B cell (primary cell): ENCODE measurements at regions not wholly inside any gene's neighbourhood (a gene's known extent, or its start where the extent isn't known, plus 50 kb on each side); places are given as distances from the start of the nearest gene placed in this dataset.

Experiments used
- ATAC-seq: fragments of 200-7000 bp; cut with Tn5 transposase; one replicate; pipeline ENCODE4 v1.10.0; 2021; ENCODE audit warnings: low read depth, mild to moderate bottlenecking, moderate number of reproducible peaks, moderate library complexity
- CTCF ChIA-PET: fragments of 350-600 bp; sonication (Branson Sonifier 250); formaldehyde crosslinking; loops from one replicate; lab custom pipeline; 2021; ENCODE audit warnings: antibody characterized with exemption, inconsistent platforms; lab: Charles Lee
- POLR2A ChIA-PET: fragments of 350-600 bp; sonication (Branson Sonifier 250); formaldehyde crosslinking; loops from one replicate; lab custom pipeline; 2021; ENCODE audit warnings: antibody characterized with exemption; lab: Charles Lee
- DNase-seq: peaks from one replicate; pipeline ENCODE4 v3.0.0; 2013
- H2AFZ ChIP-seq: 2 replicates; pipeline ENCODE4 v1.6.1; 2012; ENCODE audit warnings: mild to moderate bottlenecking, low read depth, low read length; ENCODE audit not compliant: insufficient read depth, poor library complexity, severe bottlenecking
- H3K27ac ChIP-seq, 2 donors: 1 replicate in 1 of 2; 2 replicates in 1 of 2; pipeline ENCODE4 v1.5.1; 2012 to 2013; ENCODE audit warnings: low read length in 2 of 2, mild to moderate bottlenecking in 2 of 2, moderate library complexity in 1 of 2
- H3K27me3 ChIP-seq, 4 experiments: fragments of 200-600 bp in 1 of 4; sonication (generic) in 1 of 4; replicated peaks in 1 of 4; 1 replicate in 2 of 4; 2 replicates in 2 of 4; pipeline versions ENCODE4 v1.6.1 to v1.7.0; 2013 to 2016; ENCODE audit warnings: low read length in 3 of 4, mild to moderate bottlenecking in 2 of 4, mixed read lengths in 1 of 4, moderate library complexity in 1 of 4; ENCODE audit not compliant: insufficient read depth in 4 of 4, control insufficient read depth in 3 of 4; ENCODE audit errors: control extremely low read depth in 1 of 4
- H3K36me3 ChIP-seq, 2 experiments: replicated peaks in 1 of 2; 1 replicate in 1 of 2; 2 replicates in 1 of 2; pipeline versions ENCODE4 v1.6.1 to v1.7.1; 2013; ENCODE audit warnings: low read length in 1 of 2; ENCODE audit not compliant: insufficient read depth in 2 of 2, control insufficient read depth in 1 of 2; ENCODE audit errors: control extremely low read depth in 1 of 2, extremely low read depth in 1 of 2
- H3K4me1 ChIP-seq, 2 donors: fragments of 200-600 bp in 1 of 2; sonication (generic) in 1 of 2; 1 replicate in 1 of 2; 2 replicates in 1 of 2; pipeline versions ENCODE4 v1.5.1 to v1.6.1; 2013 to 2017; ENCODE audit warnings: low read length in 2 of 2; ENCODE audit not compliant: control insufficient read depth in 2 of 2, insufficient read depth in 2 of 2
- H3K4me2 ChIP-seq: replicated peaks from 2 replicates; pipeline ENCODE3; 2012; ENCODE audit warnings: mild to moderate bottlenecking, low read depth, low read length; ENCODE audit not compliant: poor library complexity, severe bottlenecking
- H3K4me3 ChIP-seq, 5 experiments: fragments of 200-600 bp in 1 of 5; sonication (generic) in 1 of 5; 1 replicate in 3 of 5; 2 replicates in 2 of 5; pipeline versions ENCODE4 v1.5.1 to v1.7.0; 2011 to 2016; ENCODE audit warnings: low read length in 4 of 5, mild to moderate bottlenecking in 4 of 5, low read depth in 2 of 5, control low read depth in 1 of 5, moderate library complexity in 1 of 5; ENCODE audit not compliant: insufficient read depth in 1 of 5; ENCODE audit errors: control extremely low read depth in 1 of 5, extremely low read depth in 1 of 5
- H3K79me2 ChIP-seq: fragments of 200-600 bp; sonication (generic); one replicate; pipeline ENCODE4 v1.6.0; 2016; ENCODE audit warnings: low read length; ENCODE audit not compliant: control insufficient read depth, insufficient read depth
- H3K9ac ChIP-seq: fragments of 200-600 bp; sonication (generic); 2 replicates; pipeline ENCODE4 v1.6.1; 2017; ENCODE audit warnings: mild to moderate bottlenecking, low read length, moderate library complexity
- H3K9me3 ChIP-seq, 3 donors: one replicate each; pipeline versions ENCODE4 v1.6.1 to v1.7.1; 2013; ENCODE audit warnings: low read length in 2 of 3; ENCODE audit not compliant: control insufficient read depth in 2 of 3, insufficient read depth in 1 of 3; ENCODE audit errors: control extremely low read depth in 1 of 3
- H4K20me1 ChIP-seq: 2 replicates; pipeline ENCODE4 v1.6.0; 2012; ENCODE audit warnings: mild to moderate bottlenecking, low read length; ENCODE audit not compliant: insufficient read depth, control insufficient read depth, poor library complexity, severe bottlenecking
- H3K27ac Mint-ChIP-seq: one replicate; pipeline ENCODE4 v1.8.0; 2021; ENCODE audit warnings: mixed read lengths
- H3K27me3 Mint-ChIP-seq: one replicate; pipeline ENCODE4 v1.8.0; 2021; ENCODE audit warnings: mixed read lengths
- H3K4me1 Mint-ChIP-seq: one replicate; pipeline ENCODE4 v1.8.0; 2021; ENCODE audit warnings: mixed read lengths
- H3K4me3 Mint-ChIP-seq: one replicate; pipeline ENCODE4 v1.8.0; 2021; ENCODE audit warnings: mixed read lengths
- H3K9me3 Mint-ChIP-seq: one replicate; pipeline ENCODE4 v1.8.0; 2022; ENCODE audit warnings: mixed read lengths; ENCODE audit not compliant: insufficient read depth
- CTCF ChIP-seq: fragments of 200-600 bp; IDR thresholded peaks from one replicate; pipeline ENCODE4 v1.8.0; 2022; ENCODE audit warnings: antibody characterized with exemption, mild to moderate bottlenecking
- EZH2 ChIP-seq: IDR thresholded peaks from 2 replicates; pipeline ENCODE4 v1.6.1; 2012; ENCODE audit warnings: borderline replicate concordance, low read depth, mild to moderate bottlenecking, moderate library complexity, low read length; ENCODE audit not compliant: insufficient read depth, poor library complexity, severe bottlenecking
- whole genome bisulfite sequencing: methylation state at CpG from one replicate; pipeline ENCODE4 v1.1.5; 2013; ENCODE audit warnings: missing lambda C conversion rate; ENCODE audit not compliant: insufficient coverage; 5-methylcytosine and 5-hydroxymethylcytosine counted together
- intact Hi-C: fragments of 100-400 bp; cut with micrococcal nuclease; formaldehyde crosslinking; loops from one replicate; pipeline ENCODE4 v1.10.0; 2022

DNA sequence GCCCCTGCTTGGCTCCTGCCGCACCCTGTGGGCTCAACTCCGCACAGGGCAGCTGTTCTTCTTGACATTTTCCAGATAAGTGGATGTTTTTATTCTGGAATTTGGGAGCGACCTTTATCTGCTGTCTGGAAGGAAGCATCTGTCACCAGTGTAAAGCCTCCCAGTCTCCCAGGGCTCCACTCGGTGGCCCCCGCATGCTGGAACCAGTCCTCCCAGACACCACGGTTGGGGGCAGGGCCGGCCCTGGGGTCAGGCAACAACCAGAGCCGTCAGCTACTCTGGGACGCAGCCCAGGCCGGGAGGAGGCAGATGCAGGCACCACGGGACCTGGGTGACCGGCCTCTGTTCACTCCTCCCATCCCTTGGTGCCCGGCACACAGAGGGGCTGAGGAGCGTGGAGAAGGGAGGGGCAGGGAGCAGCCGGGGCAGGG lies 92.8 kb upstream of the ADAMTS2 start:
- Histone ChIP-seq H3K4me2 (no peak overlapping the region), H3K9ac (no peak overlapping the region), H3K79me2 (no peaks in the 10 kb centered on the region), H2AFZ (no peak overlapping the region), H3K27me3 (no peaks in the 10 kb centered on the region), H3K4me1 (no peaks in the 10 kb centered on the region), H3K9me3 (peaks cover 0 to 6% (median 0%) of the 10 kb centered on the region in 3 donors), H3K4me3 (no peak overlapping the region), H3K36me3 (no peaks in the 10 kb centered on the region), H4K20me1 (no peaks in the 10 kb centered on the region), H3K27ac (no peak overlapping the region)
- WGBS, result 70% methylated on average over 11 of the region's 15 CpGs
- Mint-ChIP-seq H3K9me3 (peaks cover 4% of the 10 kb centered on the region), H3K4me3 (no peak overlapping the region), H3K27ac (no peak overlapping the region), H3K4me1 (no peaks in the 10 kb centered on the region), H3K27me3 (peaks cover 5% of the 10 kb centered on the region)
- ChIA-PET POLR2A (no interaction called here), CTCF (no interaction called here)
- no peak for ATAC-seq
- no peak for DNase-seq
- intact Hi-C loops, result no loop called here
- TF ChIP-seq CTCF (no peak), EZH2 (no peak)

GRCh38 chr5:179437341-179438001 lies 92.2 kb upstream of the ADAMTS2 start:
- H3K4me3 ChIP-seq, result no peak overlapping the region
- no peak overlapping the region for H2AFZ ChIP-seq
- H3K4me1 ChIP-seq, result no peaks in the 10 kb centered on the region
- H3K4me3 Mint-ChIP-seq, result no peak overlapping the region
- no peaks in the 10 kb centered on the region for H3K4me1 Mint-ChIP-seq
- no peaks in the 10 kb centered on the region for H3K36me3 ChIP-seq
- intact Hi-C loops, result no loop called here
- peaks cover 5% of the 10 kb centered on the region for H3K9me3 Mint-ChIP-seq
- DNase-seq (no peak), ATAC-seq (no peak)
- H3K9ac ChIP-seq, result no peak overlapping the region
- CTCF ChIA-PET, result no interaction called here
- no peaks in the 10 kb centered on the region for H4K20me1 ChIP-seq
- H3K9me3 ChIP-seq, result peaks cover 0 to 10% (median 0%) of the 10 kb centered on the region in 3 donors
- H3K27ac Mint-ChIP-seq, result no peak overlapping the region
- no peak overlapping the region for H3K27ac ChIP-seq
- H3K79me2 ChIP-seq, result no peaks in the 10 kb centered on the region
- 90% methylated on average over 23 of the region's 23 CpGs for WGBS
- TF ChIP-seq CTCF (no peak), EZH2 (no peak)
- POLR2A ChIA-PET, result no interaction called here
- H3K27me3 ChIP-seq, result no peaks in the 10 kb centered on the region
- no peak overlapping the region for H3K4me2 ChIP-seq
- H3K27me3 Mint-ChIP-seq, result peaks cover 5% of the 10 kb centered on the region
